Uterus (tissue), 3 donors: ENCODE measurements at regions not wholly inside any gene's neighbourhood (a gene's known extent, or its start where the extent isn't known, plus 50 kb on each side); places are given as distances from the start of the nearest gene placed in this dataset.
A peak's percentile ranks its signal among the peaks of the same experiment; 100 is the strongest.

Experiments used
- DNase-seq, 2 donors: peaks; one replicate each; pipeline ENCODE4 v3.0.0-alpha.2; 2019 to 2020
- H3K27ac ChIP-seq, 2 donors: fragments of 200-600 bp; sonication (generic); 1 replicate in 1 of 2; 2 replicates in 1 of 2; pipeline ENCODE4 v1.5.1; 2016 to 2018
- H3K27me3 ChIP-seq, 2 donors: fragments of 200-600 bp; sonication (generic); one replicate each; pipeline ENCODE4 v1.5.1; 2018 to 2019; ENCODE audit warnings: control low read depth in 1 of 2
- H3K36me3 ChIP-seq, 2 donors: fragments of 200-600 bp; sonication (generic); one replicate each; pipeline ENCODE4 v1.5.1; 2019; ENCODE audit warnings: control low read depth in 1 of 2
- H3K4me1 ChIP-seq, 2 donors: fragments of 200-600 bp; sonication (generic); one replicate each; pipeline ENCODE4 v1.5.1; 2018 to 2019; ENCODE audit warnings: control low read depth in 1 of 2
- H3K4me3 ChIP-seq, 2 donors: fragments of 200-600 bp; sonication (generic); 1 replicate in 1 of 2; 2 replicates in 1 of 2; pipeline ENCODE4 v1.5.1; 2018 to 2019; ENCODE audit warnings: mild to moderate bottlenecking in 1 of 2
- H3K9me3 ChIP-seq, 2 donors: fragments of 200-600 bp; sonication (generic); one replicate each; pipeline ENCODE4 v1.5.1; 2019; ENCODE audit warnings: control low read depth in 1 of 2
- CTCF ChIP-seq, 4 experiments: fragments of 200-600 bp in 2 of 4; fragments of 450-650 bp in 2 of 4; sonication (generic) in 2 of 4; IDR thresholded peaks; one replicate each; pipeline ENCODE4 v1.5.1; 2016 to 2019; ENCODE audit warnings: antibody characterized with exemption in 4 of 4, mild to moderate bottlenecking in 2 of 4, moderate library complexity in 1 of 4
- POLR2A ChIP-seq, 2 donors: fragments of 450-650 bp; IDR thresholded peaks; one replicate each; pipeline ENCODE4 v1.6.1; 2016; ENCODE audit warnings: antibody characterized with exemption in 2 of 2, mild to moderate bottlenecking in 1 of 2, moderate library complexity in 1 of 2
- intact Hi-C: fragments of 100-400 bp; cut with DNase I; formaldehyde crosslinking; loops from one replicate; pipeline ENCODE4 v1.15.1; 2023; ENCODE audit warnings: low total_unique reads
- donor health status: DM: yes; HTN: yes; CAD: no.

GRCh38 chr13:50521831-50522149, 321.7 kb downstream of the DLEU7 start:
- no peaks in the 10 kb centered on the region for H3K27me3 ChIP-seq
- H3K9me3 ChIP-seq, result no peaks in the 10 kb centered on the region
- intact Hi-C loops, result no loop called here
- peak overlapping the region; percentile 28 to 36 for H3K27ac ChIP-seq
- H3K4me1 ChIP-seq, result no peaks in the 10 kb centered on the region
- H3K36me3 ChIP-seq, result no peaks in the 10 kb centered on the region
- H3K4me3 ChIP-seq, result no peak overlapping the region
- DNase-seq, result no peak
- no peak for TF ChIP-seq POLR2A (IDR thresholded peaks at IDR 0.05)
- TF ChIP-seq CTCF (IDR thresholded peaks at IDR 0.05), result no peak

DNA sequence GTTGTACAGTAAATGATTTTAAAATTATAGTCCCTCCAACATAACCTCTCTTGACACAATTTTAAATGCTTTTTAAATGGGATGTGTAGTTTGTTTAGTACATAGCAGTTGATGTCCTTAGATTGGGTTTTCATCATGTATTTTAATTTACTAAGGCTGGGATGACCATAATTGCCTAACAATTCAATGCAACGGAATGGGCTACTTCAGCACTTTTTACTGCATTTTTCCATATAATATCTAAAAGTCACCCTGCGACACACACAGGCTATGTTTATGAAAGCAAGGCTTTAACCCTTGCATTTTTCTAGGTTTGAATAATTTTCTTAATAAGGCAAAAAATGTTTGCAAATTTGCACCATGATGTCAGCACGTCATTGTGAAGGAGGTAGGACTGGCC, 321.0 kb downstream of the DLEU7 start:
- Histone ChIP-seq H3K27me3 (no peaks in the 10 kb centered on the region), H3K36me3 (no peaks in the 10 kb centered on the region), H3K4me3 (no peak overlapping the region), H3K27ac (peak overlapping the region in 1 of 2 donors; percentile 28), H3K4me1 (no peaks in the 10 kb centered on the region), H3K9me3 (no peaks in the 10 kb centered on the region)
- DNase-seq, result no peak
- intact Hi-C loops, result no loop called here
- TF ChIP-seq CTCF (IDR thresholded peaks at IDR 0.05), result no peak
- no peak for TF ChIP-seq POLR2A (IDR thresholded peaks at IDR 0.05)

GRCh38 chr13:50523307-50523706, 320.2 kb downstream of the DLEU7 start:
- intact Hi-C loops, result no loop called here
- no peak for DNase-seq
- no peak for TF ChIP-seq POLR2A (IDR thresholded peaks at IDR 0.05)
- no peak for TF ChIP-seq CTCF (IDR thresholded peaks at IDR 0.05)
- no peaks in the 10 kb centered on the region for H3K36me3 ChIP-seq
- no peaks in the 10 kb centered on the region for H3K9me3 ChIP-seq
- H3K27me3 ChIP-seq, result no peaks in the 10 kb centered on the region
- no peaks in the 10 kb centered on the region for H3K4me1 ChIP-seq
- H3K27ac ChIP-seq, result no peak overlapping the region
- H3K4me3 ChIP-seq, result no peak overlapping the region

DNA sequence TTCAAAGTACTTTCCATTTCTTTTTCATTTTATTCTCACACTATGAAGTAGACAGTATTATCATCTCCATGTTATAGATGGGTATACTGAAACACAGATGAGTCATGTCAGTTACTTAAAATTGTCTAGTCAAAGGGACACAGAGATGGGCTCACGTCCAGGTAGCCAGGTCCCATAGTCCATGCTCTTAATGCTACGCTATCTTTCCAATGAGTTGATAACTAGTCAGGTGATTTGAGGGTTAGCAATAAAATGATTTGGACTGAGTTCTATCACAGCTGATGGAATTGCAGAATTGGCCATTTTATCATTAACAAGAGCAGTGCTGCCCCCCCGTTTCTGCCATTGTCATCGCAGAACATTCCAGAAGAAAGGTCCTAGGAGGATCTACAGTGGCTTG, 318.9 kb downstream of the DLEU7 start:
- Histone ChIP-seq H3K27ac (no peak overlapping the region), H3K27me3 (no peaks in the 10 kb centered on the region), H3K4me3 (no peak overlapping the region), H3K4me1 (peaks cover 5 to 9% of the 10 kb centered on the region in 2 donors), H3K36me3 (no peaks in the 10 kb centered on the region), H3K9me3 (no peaks in the 10 kb centered on the region)
- TF ChIP-seq CTCF (IDR thresholded peaks at IDR 0.05) (no peak), POLR2A (IDR thresholded peaks at IDR 0.05) (no peak)
- intact Hi-C loops, result no loop called here
- no peak for DNase-seq

DNA sequence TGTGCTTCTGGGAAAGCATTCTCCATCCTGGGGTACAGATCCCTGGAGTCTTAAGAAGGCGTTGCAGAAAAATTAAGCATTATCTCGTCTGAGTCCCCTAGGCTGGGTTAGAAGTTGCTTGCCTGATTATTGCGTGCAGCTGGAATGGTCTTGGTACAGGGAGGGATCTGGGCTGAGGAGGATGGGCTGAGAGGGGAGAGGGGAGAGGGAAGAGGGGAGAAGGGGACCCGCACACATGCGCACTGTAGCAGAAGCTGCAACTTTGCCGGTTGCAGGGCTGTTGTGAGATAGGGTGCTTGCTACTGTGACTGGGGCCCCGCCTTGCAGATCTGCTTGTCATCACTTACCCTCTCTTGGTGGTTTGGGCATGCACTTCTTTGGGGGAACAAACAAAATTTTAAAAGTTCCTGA, 316.8 kb downstream of the DLEU7 start:
- intact Hi-C loops, result no loop called here
- no peaks in the 10 kb centered on the region for H3K36me3 ChIP-seq
- no peak overlapping the region for H3K4me3 ChIP-seq
- H3K9me3 ChIP-seq, result no peaks in the 10 kb centered on the region
- no peaks in the 10 kb centered on the region for H3K27me3 ChIP-seq
- TF ChIP-seq POLR2A (IDR thresholded peaks at IDR 0.05) (no peak), CTCF (IDR thresholded peaks at IDR 0.05) (no peak)
- H3K27ac ChIP-seq, result no peak overlapping the region
- peaks cover 7 to 10% of the 10 kb centered on the region in 2 donors for H3K4me1 ChIP-seq
- DNase-seq, result no peak
